Small intestine (tissue), 7 donors: ENCODE measurements at regions not wholly inside any gene's neighbourhood (a gene's known extent, or its start where the extent isn't known, plus 50 kb on each side); places are given as distances from the start of the nearest gene placed in this dataset.

ENCODE experiments used
- DNase-seq, 2 donors: peaks; one replicate each; pipeline versions ENCODE4 v3.0.0 to v3.0.0-alpha.2; 2013
- FAIRE-seq: peaks from 2 replicates; lab custom pipeline; 2012; peaks lifted over from hg19 to GRCh38; lab: Jason Lieb, UNC
- H3K27ac ChIP-seq, 3 donors: one replicate each; pipeline ENCODE4 v1.5.1; 2013; ENCODE audit warnings: low read length in 2 of 3, mild to moderate bottlenecking in 2 of 3, control low read depth in 1 of 3, inconsistent platforms in 1 of 3, low read depth in 1 of 3, moderate library complexity in 1 of 3
- H3K27me3 ChIP-seq, 3 donors: one replicate each; pipeline ENCODE4 v1.6.1; 2013; ENCODE audit warnings: low read length in 3 of 3, inconsistent platforms in 1 of 3; ENCODE audit not compliant: control insufficient read depth in 3 of 3, insufficient read depth in 3 of 3
- H3K36me3 ChIP-seq, 3 donors: one replicate each; pipeline ENCODE4 v1.6.1; 2013; ENCODE audit warnings: low read length in 3 of 3, inconsistent platforms in 1 of 3, low read depth in 1 of 3, mild to moderate bottlenecking in 1 of 3, moderate library complexity in 1 of 3; ENCODE audit not compliant: control insufficient read depth in 3 of 3, insufficient read depth in 2 of 3
- H3K4me1 ChIP-seq, 3 donors: one replicate each; pipeline ENCODE4 v1.6.1; 2013; ENCODE audit warnings: low read length in 2 of 3, inconsistent platforms in 1 of 3, low read depth in 1 of 3, mild to moderate bottlenecking in 1 of 3, moderate library complexity in 1 of 3; ENCODE audit not compliant: control insufficient read depth in 3 of 3, insufficient read depth in 2 of 3
- H3K4me3 ChIP-seq, 3 donors: one replicate each; pipeline ENCODE4 v1.5.1; 2013; ENCODE audit warnings: low read length in 3 of 3, control low read depth in 1 of 3, inconsistent platforms in 1 of 3, low read depth in 1 of 3, mild to moderate bottlenecking in 1 of 3, moderate library complexity in 1 of 3
- H3K9me3 ChIP-seq, 2 donors: one replicate each; pipeline ENCODE4 v1.6.1; 2013; ENCODE audit warnings: low read depth in 1 of 2, low read length in 1 of 2; ENCODE audit not compliant: control insufficient read depth in 2 of 2, insufficient read depth in 1 of 2
- WGBS, 3 donors: extraction: QIAGEN DNeasy Blood & Tissue Kit; methylation state at CpG; one replicate each; pipeline ENCODE4 v1.1.7; 2013; 5-methylcytosine and 5-hydroxymethylcytosine counted together
- donor health status: healthy with polysubstance abuse.
- donor health status: control.
- donor health status: control.
- donor health status: Bipolar disorder and iron deficiency.
- donor health status: healthy.

- H3K4me1 ChIP-seq = no peaks in the 10 kb centered on the region
- H3K27me3 ChIP-seq = no peaks in the 10 kb centered on the region
- H3K36me3 ChIP-seq = no peaks in the 10 kb centered on the region
- H3K4me3 ChIP-seq = no peak overlapping the region
- DNase-seq (no peak), FAIRE-seq (no peak)
- H3K9me3 ChIP-seq = peaks cover 0 to 2% of the 10 kb centered on the region in 2 donors
- no peak overlapping the region for H3K27ac ChIP-seq
- WGBS, 3 donors = 41 to 72% (median 59%) methylated on average over 3 of the region's 3 CpGs
Measured at GRCh38 chr9:10899509-10899908, 286.7 kb upstream of the PTPRD start.

DNA sequence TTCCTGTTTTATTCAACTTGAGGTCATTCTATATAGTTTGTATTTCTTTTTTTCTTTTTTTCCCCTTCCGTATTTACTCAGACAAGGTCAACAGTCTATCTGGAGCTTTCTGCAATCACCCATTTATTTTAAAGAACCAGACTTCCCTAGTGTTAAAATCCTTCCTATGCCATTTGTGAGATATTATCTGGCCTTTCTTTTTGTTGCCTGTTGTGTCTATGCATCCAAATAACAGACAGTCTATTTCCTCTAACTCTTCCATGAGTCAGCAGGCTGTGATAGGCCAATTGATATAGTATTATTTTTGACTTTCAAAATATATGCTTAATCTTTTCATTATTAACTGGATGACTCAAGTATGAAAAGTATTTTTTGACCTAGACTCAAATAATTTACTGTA is 291.2 kb upstream of the PTPRD start:
- Histone ChIP-seq H3K27me3 (no peaks in the 10 kb centered on the region), H3K36me3 (no peaks in the 10 kb centered on the region), H3K27ac (no peak overlapping the region), H3K9me3 (peaks cover 0 to 2% of the 10 kb centered on the region in 2 donors), H3K4me3 (no peak overlapping the region), H3K4me1 (no peaks in the 10 kb centered on the region)
- no peak for DNase-seq
- WGBS, 3 donors = 13 to 42% (median 19%) methylated on average over 1 of the region's 1 CpG
- no peak for FAIRE-seq

DNA sequence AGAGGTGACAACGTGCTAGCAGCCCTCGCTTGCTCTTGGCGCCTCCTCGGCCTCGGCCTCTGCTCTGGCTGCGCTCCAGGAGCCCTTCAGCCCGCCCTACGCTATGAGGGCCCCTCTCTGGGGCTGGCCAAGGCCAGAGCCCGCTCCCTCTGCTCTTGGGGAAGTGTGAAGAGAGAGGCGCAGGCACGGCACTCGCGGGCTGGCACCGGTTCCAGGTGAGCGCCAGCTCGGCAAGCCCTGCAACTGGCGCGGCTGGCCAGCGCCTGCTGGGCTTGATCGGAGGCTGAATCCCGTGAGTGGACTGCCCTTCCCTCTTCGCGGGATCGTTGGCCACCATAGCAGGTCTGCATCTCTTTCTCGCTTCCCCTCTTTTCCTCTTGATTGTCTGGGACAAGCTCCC is 298.0 kb upstream of the PTPRD start:
- WGBS, 3 donors = 85 to 92% (median 86%) methylated on average over 25 of the region's 25 CpGs
- Histone ChIP-seq H3K4me3 (peak overlapping the region in 1 of 3 donors; percentile 1), H3K36me3 (no peaks in the 10 kb centered on the region), H3K9me3 (peaks cover 0 to 4% of the 10 kb centered on the region in 2 donors), H3K27ac (no peak overlapping the region), H3K4me1 (no peaks in the 10 kb centered on the region), H3K27me3 (no peaks in the 10 kb centered on the region)
- FAIRE-seq = no peak
- DNase-seq = no peak

DNA sequence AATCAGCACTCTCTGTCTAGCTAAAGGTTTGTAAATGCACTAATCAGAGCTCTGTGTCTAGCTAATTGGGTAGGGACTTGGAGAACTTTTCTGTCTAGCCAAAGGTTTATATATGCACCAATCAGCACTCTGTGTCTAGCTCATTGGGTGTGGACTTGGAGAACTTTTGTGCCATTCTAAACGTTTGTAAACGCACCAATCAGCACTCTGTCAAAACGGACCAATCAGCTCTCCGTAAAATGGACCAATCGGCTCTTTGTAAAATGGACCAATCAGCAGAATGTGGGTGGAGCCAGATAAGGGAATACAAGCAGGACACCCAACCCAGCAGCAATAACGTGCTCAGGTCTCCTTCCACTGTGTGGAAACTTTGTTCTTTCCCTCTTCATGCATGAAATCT is 298.6 kb upstream of the PTPRD start:
- DNase-seq = no peak
- no peak overlapping the region for H3K4me3 ChIP-seq
- peaks cover 0 to 4% of the 10 kb centered on the region in 2 donors for H3K9me3 ChIP-seq
- no peaks in the 10 kb centered on the region for H3K27me3 ChIP-seq
- H3K36me3 ChIP-seq = no peaks in the 10 kb centered on the region
- no peak for FAIRE-seq
- H3K27ac ChIP-seq = no peak overlapping the region
- no peaks in the 10 kb centered on the region for H3K4me1 ChIP-seq
- WGBS, 3 donors = 82 to 91% (median 86%) methylated on average over 6 of the region's 6 CpGs

GRCh38 chr9:10917001-10917400 is 304.2 kb upstream of the PTPRD start:
- Histone ChIP-seq H3K4me1 (no peaks in the 10 kb centered on the region), H3K27me3 (no peaks in the 10 kb centered on the region), H3K36me3 (no peaks in the 10 kb centered on the region), H3K9me3 (no peaks in the 10 kb centered on the region), H3K27ac (no peak overlapping the region), H3K4me3 (no peak overlapping the region)
- WGBS, 3 donors = 85 to 87% (median 86%) methylated on average over 2 of the region's 2 CpGs
- DNase-seq (no peak), FAIRE-seq (no peak)

DNA sequence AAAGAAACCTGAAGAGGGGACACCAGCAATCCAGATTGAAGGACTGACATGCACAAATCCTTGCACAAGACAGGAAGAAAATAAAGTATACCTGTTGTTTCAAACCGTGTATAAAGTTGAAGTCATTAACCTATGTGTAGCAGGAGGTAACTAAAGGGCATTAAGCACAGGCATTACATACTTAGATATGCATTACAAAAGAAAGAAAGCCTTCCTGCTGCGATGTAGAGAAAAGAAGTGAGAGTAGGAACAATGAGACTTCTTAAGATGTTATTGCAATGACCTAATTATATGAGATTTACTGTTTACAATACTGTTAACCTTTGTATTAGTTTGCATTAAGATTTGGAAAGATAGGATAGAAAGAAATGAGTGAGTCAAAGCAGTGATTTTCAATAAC is 308.9 kb upstream of the PTPRD start:
- Histone ChIP-seq H3K4me3 (no peak overlapping the region), H3K27me3 (no peaks in the 10 kb centered on the region), H3K4me1 (no peaks in the 10 kb centered on the region), H3K27ac (no peak overlapping the region), H3K36me3 (no peaks in the 10 kb centered on the region), H3K9me3 (no peaks in the 10 kb centered on the region)
- WGBS, 3 donors = 15 to 24% (median 22%) methylated on average over 2 of the region's 2 CpGs
- DNase-seq = no peak
- FAIRE-seq = no peak

GRCh38 chr9:10925896-10926295 is 313.1 kb upstream of the PTPRD start:
- H3K27me3 ChIP-seq = no peaks in the 10 kb centered on the region
- DNase-seq (no peak), FAIRE-seq (no peak)
- H3K4me1 ChIP-seq = no peaks in the 10 kb centered on the region
- no peak overlapping the region for H3K27ac ChIP-seq
- no peaks in the 10 kb centered on the region for H3K36me3 ChIP-seq
- no peak overlapping the region for H3K4me3 ChIP-seq
- H3K9me3 ChIP-seq = no peaks in the 10 kb centered on the region
- WGBS, 3 donors = 66 to 79% (median 70%) methylated on average over 4 of the region's 4 CpGs

DNA sequence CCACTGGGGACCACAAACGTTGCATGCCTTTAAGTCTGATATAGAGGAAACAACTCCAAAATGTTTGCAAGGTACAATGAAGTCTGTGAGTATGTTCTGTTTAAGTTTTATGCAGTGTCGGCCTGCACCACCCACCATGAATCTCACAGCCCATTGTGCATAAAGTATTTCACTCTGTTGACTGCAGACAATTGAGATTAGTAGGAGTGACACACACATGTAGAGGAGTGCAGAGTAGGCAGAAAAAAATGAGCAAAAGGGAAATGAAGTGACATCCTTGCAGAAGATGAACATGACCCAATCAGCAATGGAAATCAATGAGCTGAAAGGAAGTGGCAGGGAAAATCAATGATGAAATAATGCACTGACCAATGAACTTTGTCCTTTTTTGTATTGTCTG is 315.6 kb upstream of the PTPRD start:
- no peaks in the 10 kb centered on the region for H3K4me1 ChIP-seq
- H3K27me3 ChIP-seq = no peaks in the 10 kb centered on the region
- no peak for DNase-seq
- no peaks in the 10 kb centered on the region for H3K36me3 ChIP-seq
- no peaks in the 10 kb centered on the region for H3K9me3 ChIP-seq
- no peak overlapping the region for H3K27ac ChIP-seq
- no peak for FAIRE-seq
- 56 to 59% (median 58%) methylated on average over 2 of the region's 2 CpGs for WGBS, 3 donors
- no peak overlapping the region for H3K4me3 ChIP-seq

GRCh38 chr9:10930081-10930480 is 317.3 kb upstream of the PTPRD start:
- FAIRE-seq = no peak
- WGBS, 3 donors = 73 to 79% (median 73%) methylated on average over 2 of the region's 2 CpGs

More at GRCh38 chr9:10930081-10930480, 317.3 kb upstream of the PTPRD start:
- Histone ChIP-seq H3K27me3 (no peaks in the 10 kb centered on the region), H3K9me3 (no peaks in the 10 kb centered on the region), H3K4me1 (no peaks in the 10 kb centered on the region), H3K36me3 (no peaks in the 10 kb centered on the region), H3K4me3 (no peak overlapping the region), H3K27ac (no peak overlapping the region)
- DNase-seq = no peak
